IPS-20b (cell line): ENCODE measurements at regions not wholly inside any gene's neighbourhood (a gene's known extent, or its start where the extent isn't known, plus 50 kb on each side); places are given as distances from the start of the nearest gene placed in this dataset.

Experiments used
- H3K27ac ChIP-seq: one replicate; pipeline ENCODE4 v1.5.1; 2013; ENCODE audit warnings: low read length
- H3K27me3 ChIP-seq: 2 replicates; pipeline ENCODE4 v1.6.1; 2013; ENCODE audit warnings: mild to moderate bottlenecking, low read length, inconsistent platforms; ENCODE audit not compliant: insufficient read depth
- H3K36me3 ChIP-seq: 2 replicates; pipeline ENCODE4 v1.6.1; 2013; ENCODE audit warnings: low read depth, mild to moderate bottlenecking, inconsistent platforms, low read length, moderate library complexity; ENCODE audit not compliant: insufficient read depth
- H3K4me1 ChIP-seq: 2 replicates; pipeline ENCODE4 v1.6.1; 2013; ENCODE audit warnings: mild to moderate bottlenecking, control low read depth, inconsistent platforms, low read length, moderate library complexity; ENCODE audit not compliant: insufficient read depth
- H3K4me3 ChIP-seq: 2 replicates; pipeline ENCODE4 v1.5.1; 2013; ENCODE audit warnings: mild to moderate bottlenecking, low read length, inconsistent platforms
- H3K9ac ChIP-seq: 2 replicates; pipeline ENCODE4 v1.6.1; 2013; ENCODE audit warnings: low read depth, mild to moderate bottlenecking, inconsistent platforms, low read length, moderate library complexity
- H3K9me3 ChIP-seq: 2 replicates; pipeline ENCODE4 v1.6.1; 2013; ENCODE audit warnings: mild to moderate bottlenecking, low read depth, low read length, inconsistent platforms; ENCODE audit not compliant: insufficient read depth

DNA sequence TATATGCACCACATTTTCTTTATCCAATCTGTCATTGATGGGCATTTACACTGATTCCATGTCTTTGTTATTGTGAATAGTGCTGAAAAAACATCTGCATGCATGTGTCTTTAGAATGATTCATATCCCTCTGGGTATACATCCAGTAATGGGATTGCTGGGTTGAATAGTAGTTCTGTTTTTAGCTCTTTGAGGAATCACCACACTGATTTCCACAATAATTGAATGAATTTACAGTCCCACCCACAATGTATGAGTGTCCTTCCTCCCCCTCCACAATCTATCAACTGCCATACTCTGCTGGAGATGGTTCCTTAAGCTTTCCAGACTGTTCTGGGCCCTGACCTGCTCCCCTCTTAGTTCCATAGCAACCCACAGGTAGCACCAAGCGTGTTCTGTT lies 667.0 kb downstream of the LIG4 start:
- no peak overlapping the region for H3K4me3 ChIP-seq
- no peak overlapping the region for H3K27ac ChIP-seq
- H3K9me3 ChIP-seq, result no peaks in the 10 kb centered on the region; the same call in 1 of the 2 replicates
- H3K36me3 ChIP-seq, result no peaks in the 10 kb centered on the region
- H3K27me3 ChIP-seq, result no peaks in the 10 kb centered on the region
- H3K4me1 ChIP-seq, result no peaks in the 10 kb centered on the region
- H3K9ac ChIP-seq, result no peak overlapping the region

DNA sequence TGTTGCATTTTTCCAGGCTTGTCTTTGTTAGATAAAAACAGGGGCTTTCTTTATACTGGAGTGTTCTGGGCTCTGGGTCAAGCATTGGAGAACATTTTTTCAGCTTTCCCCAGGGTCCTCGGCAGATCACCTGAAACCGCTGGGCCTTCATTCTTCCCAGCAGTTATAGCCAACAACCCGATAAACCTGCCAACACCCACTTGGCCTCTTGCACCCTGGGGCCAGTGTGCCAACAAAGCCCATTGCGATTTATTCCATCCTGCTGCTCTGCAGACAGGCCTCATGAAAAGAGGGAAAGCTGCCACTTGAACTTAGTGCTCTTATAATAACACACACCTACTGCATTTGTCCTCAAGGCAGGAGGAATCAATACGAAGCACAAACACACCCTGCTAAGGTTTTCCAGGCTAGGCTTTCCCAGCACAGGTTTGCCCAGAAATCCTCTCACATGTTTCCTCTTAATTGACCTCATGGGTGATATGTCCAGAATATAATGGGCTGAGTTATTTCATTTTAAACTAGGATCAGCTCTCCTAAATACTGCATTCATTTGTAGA lies 669.3 kb downstream of the LIG4 start:
- Histone ChIP-seq H3K4me3 (no peak overlapping the region), H3K27ac (no peak overlapping the region), H3K9me3 (no peaks in the 10 kb centered on the region; the same call in 1 of the 2 replicates), H3K4me1 (no peaks in the 10 kb centered on the region), H3K9ac (no peak overlapping the region), H3K27me3 (no peaks in the 10 kb centered on the region), H3K36me3 (no peaks in the 10 kb centered on the region)

DNA sequence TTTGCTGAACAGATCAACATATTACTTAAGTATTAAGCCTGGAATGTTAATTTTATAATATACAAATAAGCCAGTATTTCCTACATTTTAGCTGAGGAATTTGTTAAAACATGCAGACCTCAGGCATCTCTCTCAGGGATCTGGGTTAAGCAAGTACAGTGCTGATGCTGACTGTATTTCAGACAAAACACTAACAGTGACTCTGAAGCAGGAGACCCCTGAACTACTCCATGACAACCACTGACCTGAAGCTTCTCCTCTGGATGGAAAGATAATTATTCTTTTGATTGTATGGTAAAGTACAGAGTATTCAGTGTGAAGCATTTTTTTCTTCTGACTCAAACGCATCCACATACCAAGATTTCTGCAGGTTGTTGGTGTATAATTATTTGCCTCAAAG lies 680.8 kb downstream of the LIG4 start:
- no peak overlapping the region for H3K4me3 ChIP-seq
- no peaks in the 10 kb centered on the region for H3K4me1 ChIP-seq
- no peak overlapping the region for H3K27ac ChIP-seq
- H3K9me3 ChIP-seq, result no peaks in the 10 kb centered on the region
- no peaks in the 10 kb centered on the region for H3K27me3 ChIP-seq
- no peaks in the 10 kb centered on the region for H3K36me3 ChIP-seq
- no peak overlapping the region for H3K9ac ChIP-seq

DNA sequence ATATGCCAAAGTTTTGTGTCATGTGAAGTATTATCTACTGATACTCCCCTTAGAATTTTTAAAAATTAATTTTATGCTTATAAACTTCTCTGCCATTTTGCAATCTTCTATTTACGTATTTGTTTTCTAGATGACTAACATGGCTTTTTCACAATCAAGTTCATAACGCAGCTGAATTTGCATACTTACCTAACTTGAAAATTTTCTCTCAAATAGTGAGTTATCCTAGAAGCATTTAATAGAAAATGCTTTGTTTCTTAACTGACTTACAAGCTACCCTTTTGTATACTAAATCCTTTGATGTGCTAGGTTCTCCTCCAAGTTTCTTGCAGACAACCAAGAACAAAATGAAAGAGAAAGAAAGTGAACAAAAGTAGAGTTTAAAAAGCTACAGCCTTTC lies 683.5 kb downstream of the LIG4 start:
- H3K4me1 ChIP-seq, result peaks cover 4% of the 10 kb centered on the region; the same call in 1 of the 2 replicates
- no peak overlapping the region for H3K9ac ChIP-seq
- H3K4me3 ChIP-seq, result no peak overlapping the region
- no peaks in the 10 kb centered on the region for H3K36me3 ChIP-seq
- no peaks in the 10 kb centered on the region for H3K27me3 ChIP-seq
- H3K27ac ChIP-seq, result no peak overlapping the region
- no peaks in the 10 kb centered on the region for H3K9me3 ChIP-seq

DNA sequence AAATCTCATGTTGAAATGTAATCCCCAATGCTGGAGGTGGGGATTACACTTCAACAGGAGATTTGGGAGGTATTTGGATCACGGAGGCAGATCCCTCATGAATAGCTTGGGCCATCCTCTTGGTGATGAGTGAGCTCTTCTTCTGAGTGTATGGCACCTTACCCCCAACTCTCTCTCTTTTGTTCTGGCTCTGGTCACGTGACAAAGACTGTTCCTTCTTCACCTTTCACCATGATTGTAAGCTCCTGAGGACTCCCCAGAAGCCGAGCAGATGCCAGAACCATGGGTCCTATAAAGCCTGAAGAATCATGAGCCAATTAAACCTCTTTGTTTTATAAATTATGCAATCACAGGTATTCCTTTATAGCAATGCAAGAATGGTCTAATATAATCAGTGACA lies 684.2 kb downstream of the LIG4 start:
- Histone ChIP-seq H3K36me3 (no peaks in the 10 kb centered on the region), H3K9me3 (no peaks in the 10 kb centered on the region), H3K27ac (no peak overlapping the region), H3K27me3 (no peaks in the 10 kb centered on the region), H3K9ac (no peak overlapping the region), H3K4me3 (no peak overlapping the region), H3K4me1 (peaks cover 4% of the 10 kb centered on the region; the same call in 1 of the 2 replicates)

DNA sequence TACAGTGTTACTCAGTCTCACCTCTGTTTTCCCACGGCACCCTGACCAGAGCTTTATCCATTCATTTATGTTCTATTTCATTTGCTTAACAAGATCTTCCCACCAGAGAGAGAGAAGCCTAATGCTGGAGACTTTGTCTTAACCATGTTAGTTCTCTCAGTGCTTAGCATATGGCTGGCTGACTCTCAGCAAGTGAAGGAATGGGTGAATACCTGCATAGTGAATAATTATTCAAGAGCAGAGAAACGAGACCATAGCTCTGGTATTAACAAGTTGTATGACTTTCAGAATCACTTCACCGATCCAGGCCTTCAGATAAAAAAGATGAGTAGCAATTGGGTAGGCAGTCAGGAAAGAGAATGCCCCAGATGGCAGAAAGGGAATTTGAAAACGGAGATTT lies 686.3 kb downstream of the LIG4 start:
- Histone ChIP-seq H3K4me3 (no peak overlapping the region), H3K36me3 (no peaks in the 10 kb centered on the region), H3K9ac (no peak overlapping the region), H3K27ac (no peak overlapping the region), H3K27me3 (no peaks in the 10 kb centered on the region), H3K4me1 (peaks cover 4% of the 10 kb centered on the region; the same call in 1 of the 2 replicates), H3K9me3 (no peaks in the 10 kb centered on the region)

DNA sequence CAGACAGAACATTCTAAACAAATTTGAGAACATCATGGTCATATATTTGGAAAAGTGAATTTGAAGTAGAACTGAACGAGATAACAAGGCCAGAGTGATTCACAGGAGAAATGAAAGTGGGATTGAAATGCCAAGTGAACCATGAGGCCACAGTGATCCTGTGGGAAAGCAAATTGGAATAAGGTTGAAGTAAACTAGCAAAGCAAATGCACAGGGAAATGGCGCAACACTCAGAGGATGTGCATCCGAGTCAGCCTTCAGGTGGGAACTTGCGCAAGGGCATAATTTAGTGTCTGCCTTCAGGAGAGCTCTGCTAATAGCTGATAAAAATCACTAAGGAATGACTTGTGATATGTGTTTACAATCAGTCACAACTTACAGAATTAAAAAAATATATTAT lies 696.6 kb downstream of the LIG4 start:
- H3K27ac ChIP-seq, result no peak overlapping the region
- no peaks in the 10 kb centered on the region for H3K9me3 ChIP-seq
- no peak overlapping the region for H3K9ac ChIP-seq
- no peaks in the 10 kb centered on the region for H3K36me3 ChIP-seq
- no peak overlapping the region for H3K4me3 ChIP-seq
- no peaks in the 10 kb centered on the region for H3K4me1 ChIP-seq
- H3K27me3 ChIP-seq, result no peaks in the 10 kb centered on the region

DNA sequence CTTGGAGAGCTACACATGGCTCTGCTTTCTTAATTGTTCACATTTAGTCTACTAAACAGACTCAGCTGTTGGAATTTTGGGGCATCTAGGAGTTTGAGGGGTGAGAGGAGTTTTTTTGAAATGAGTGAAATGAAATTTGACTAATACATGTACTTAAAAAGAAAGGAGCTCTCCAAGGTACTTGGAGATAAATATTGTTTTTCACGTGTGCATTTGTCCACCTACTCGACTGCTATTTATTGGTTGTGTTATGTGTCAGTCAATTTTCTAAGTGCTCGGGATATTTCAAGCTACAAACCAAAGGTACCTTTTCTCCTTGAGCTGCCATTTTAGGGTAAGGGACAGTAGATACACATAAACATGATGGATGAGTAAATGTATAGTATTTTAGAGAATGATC lies 697.0 kb downstream of the LIG4 start:
- Histone ChIP-seq H3K27ac (no peak overlapping the region), H3K4me3 (no peak overlapping the region), H3K9ac (no peak overlapping the region), H3K4me1 (no peaks in the 10 kb centered on the region), H3K36me3 (no peaks in the 10 kb centered on the region), H3K27me3 (no peaks in the 10 kb centered on the region), H3K9me3 (no peaks in the 10 kb centered on the region)

DNA sequence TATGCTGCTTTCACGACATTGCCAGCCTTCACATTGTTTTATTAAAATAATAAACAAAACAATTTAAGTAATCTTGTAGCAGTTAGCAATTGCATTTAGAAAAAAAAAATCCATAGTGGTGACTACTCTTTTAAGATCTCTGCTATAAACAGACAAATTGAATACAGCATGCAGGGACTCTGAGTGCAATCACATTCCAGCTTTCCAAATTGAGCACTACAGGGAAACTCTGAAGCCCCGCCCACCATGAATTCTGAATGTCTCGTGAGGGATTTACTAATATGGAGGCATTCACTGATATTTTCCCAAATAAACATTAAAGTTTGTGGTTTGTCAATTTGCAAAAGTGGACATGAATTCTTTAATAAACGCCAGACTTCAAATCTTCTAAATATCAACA lies 698.8 kb downstream of the LIG4 start:
- no peaks in the 10 kb centered on the region for H3K27me3 ChIP-seq
- H3K36me3 ChIP-seq, result no peaks in the 10 kb centered on the region
- no peak overlapping the region for H3K27ac ChIP-seq
- no peak overlapping the region for H3K9ac ChIP-seq
- H3K4me3 ChIP-seq, result no peak overlapping the region
- peaks cover 2% of the 10 kb centered on the region; the same call in 1 of the 2 replicates for H3K4me1 ChIP-seq
- H3K9me3 ChIP-seq, result no peaks in the 10 kb centered on the region

DNA sequence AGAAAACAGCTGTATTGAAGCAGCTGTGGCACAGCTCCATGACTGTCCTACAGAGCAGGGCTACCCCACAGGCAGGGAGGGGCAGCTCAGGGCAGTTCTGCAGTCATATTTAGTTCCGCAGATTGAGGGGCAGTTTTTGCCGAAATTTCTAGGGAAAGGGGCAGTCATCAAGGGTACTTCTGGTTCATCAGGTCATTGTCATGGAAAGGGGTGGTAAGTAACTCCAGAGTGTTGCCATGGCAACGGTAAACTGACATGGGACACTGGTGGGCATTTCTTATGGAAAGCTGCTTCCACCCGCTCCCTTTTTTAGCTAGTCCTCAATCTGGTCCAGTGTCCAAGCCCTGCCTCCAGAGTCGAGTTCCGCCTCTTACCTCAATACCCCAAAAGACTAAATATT lies 702.8 kb downstream of the LIG4 start:
- no peaks in the 10 kb centered on the region for H3K9me3 ChIP-seq
- H3K36me3 ChIP-seq, result no peaks in the 10 kb centered on the region
- H3K27me3 ChIP-seq, result no peaks in the 10 kb centered on the region
- H3K9ac ChIP-seq, result no peak overlapping the region
- H3K27ac ChIP-seq, result no peak overlapping the region
- H3K4me3 ChIP-seq, result no peak overlapping the region
- peaks cover 2% of the 10 kb centered on the region; the same call in 1 of the 2 replicates for H3K4me1 ChIP-seq

DNA sequence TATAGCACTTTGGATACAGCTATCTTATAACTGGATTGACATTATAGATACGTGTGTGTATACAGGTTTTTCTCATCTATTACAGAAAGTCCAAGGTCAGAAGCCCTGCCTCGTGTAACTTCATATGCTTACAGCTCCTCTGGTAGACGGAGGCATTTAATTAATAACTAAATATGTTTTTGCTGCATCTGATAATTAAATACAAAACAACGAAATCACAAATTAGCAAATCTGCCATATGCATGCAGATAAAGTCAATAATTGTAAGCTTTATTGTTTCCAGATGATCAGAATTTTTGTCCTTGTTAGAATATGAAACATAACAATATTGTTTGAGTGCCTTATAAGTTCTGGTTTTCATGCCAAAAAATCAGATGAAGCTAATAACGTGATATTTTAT lies 717.7 kb downstream of the LIG4 start:
- Histone ChIP-seq H3K4me3 (no peak overlapping the region), H3K27ac (no peak overlapping the region), H3K9me3 (no peaks in the 10 kb centered on the region), H3K36me3 (no peaks in the 10 kb centered on the region), H3K27me3 (no peaks in the 10 kb centered on the region), H3K9ac (no peak overlapping the region), H3K4me1 (peaks cover 5% of the 10 kb centered on the region; the same call in 1 of the 2 replicates)

DNA sequence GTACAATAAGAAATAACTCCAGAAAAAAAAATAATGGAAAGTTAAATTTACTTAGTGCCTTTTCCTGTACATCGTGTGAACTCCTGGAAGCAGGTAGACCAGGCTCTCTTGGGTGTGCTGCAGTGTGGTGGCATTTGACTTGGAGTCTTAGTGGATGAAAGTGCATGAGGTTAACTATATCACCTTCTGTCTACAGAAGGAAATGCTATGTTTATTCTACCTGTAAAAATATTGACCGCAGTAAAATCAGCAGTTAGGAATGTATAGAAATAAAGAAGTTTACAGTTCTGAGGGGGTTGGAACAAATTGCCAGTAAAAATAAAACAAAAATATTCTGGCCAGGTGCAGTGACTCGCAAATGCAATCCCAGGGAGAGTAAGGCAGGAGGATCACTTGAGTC lies 722.1 kb downstream of the LIG4 start:
- no peak overlapping the region for H3K27ac ChIP-seq
- no peaks in the 10 kb centered on the region for H3K27me3 ChIP-seq
- no peak overlapping the region for H3K4me3 ChIP-seq
- H3K4me1 ChIP-seq, result no peaks in the 10 kb centered on the region
- H3K9me3 ChIP-seq, result no peaks in the 10 kb centered on the region; the same call in 1 of the 2 replicates
- no peaks in the 10 kb centered on the region for H3K36me3 ChIP-seq
- H3K9ac ChIP-seq, result no peak overlapping the region
